HepG2 (cell line): ENCODE measurements at regions not wholly inside any gene's neighbourhood (a gene's known extent, or its start where the extent isn't known, plus 50 kb on each side); places are given as distances from the start of the nearest gene placed in this dataset.

ENCODE experiments used
- KDM1A ChIP-seq: IDR thresholded peaks from 2 replicates; pipeline ENCODE4 v1.6.1; 2016; ENCODE audit warnings: missing compliant biosample characterization
- POLR2A ChIP-seq, 2 experiments: IDR thresholded peaks; 2 replicates each; pipeline ENCODE4 v1.6.1; 2011; ENCODE audit warnings: low read depth in 2 of 2, low read length in 2 of 2, mild to moderate bottlenecking in 1 of 2, moderate library complexity in 1 of 2; ENCODE audit not compliant: insufficient read depth in 1 of 2
- POLR2AphosphoS5 ChIP-seq: IDR thresholded peaks from 2 replicates; pipeline ENCODE4 v1.6.1; 2012; ENCODE audit warnings: low read depth, low read length
- SMAD3 ChIP-seq: sonication (generic); formaldehyde crosslinking; IDR thresholded peaks from 2 replicates; pipeline ENCODE4 v1.4.0; 2020; ENCODE audit warnings: missing genetic modification reagents

DNA sequence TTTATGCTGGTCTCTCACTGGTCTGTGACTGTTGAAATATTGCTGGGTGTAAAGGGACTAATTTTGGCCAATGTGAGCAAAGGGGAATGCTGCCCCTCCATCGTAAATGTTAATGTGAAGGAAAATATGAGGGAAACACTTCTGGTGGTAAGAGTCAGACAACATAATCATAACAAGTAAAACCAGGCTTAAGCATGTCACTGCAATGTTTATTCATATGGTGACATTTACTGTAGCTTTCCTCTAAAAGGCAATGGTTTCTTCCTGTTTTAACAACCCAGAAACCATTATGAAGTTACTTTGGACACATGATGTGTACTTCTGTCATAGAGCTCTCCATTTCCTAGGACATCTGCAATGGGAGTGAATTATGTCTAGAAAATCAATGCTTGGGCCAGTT is 358.0 kb downstream of the LMO4 start:
- TF ChIP-seq POLR2AphosphoS5: no peak
- no peak for TF ChIP-seq POLR2A (IDR thresholded peaks at IDR 0.05; ENCODE audit: insufficient read depth in 1 of 2, low read depth in 2 of 2, low read length in 2 of 2)
- TF ChIP-seq SMAD3: no peak
- no peak for TF ChIP-seq KDM1A
